Pancreas (tissue), 10 donors: ENCODE measurements at regions not wholly inside any gene's neighbourhood (a gene's known extent, or its start where the extent isn't known, plus 50 kb on each side); places are given as distances from the start of the nearest gene placed in this dataset.

Experiments
- ATAC-seq, 4 donors: fragments of 200-7000 bp; cut with Tn5 transposase; one replicate each; pipeline versions ENCODE4 v1.8.0 to v1.9.1; 2020; ENCODE audit warnings: mild to moderate bottlenecking in 4 of 4, moderate library complexity in 4 of 4
- DNase-seq, 6 donors: peaks; one replicate each; pipeline ENCODE4 v3.0.0-alpha.2; 2020
- FAIRE-seq: peaks from 2 replicates; lab custom pipeline; 2012; peaks lifted over from hg19 to GRCh38; lab: Jason Lieb, UNC
- H3K27ac ChIP-seq, 4 donors: fragments of 200-600 bp; sonication (generic); 1 replicate in 3 of 4; 2 replicates in 1 of 4; pipeline versions ENCODE4 v1.5.0 to v1.8.0; 2020
- H3K27me3 ChIP-seq, 4 donors: fragments of 200-600 bp; one replicate each; pipeline ENCODE4 v1.8.0; 2021
- H3K36me3 ChIP-seq, 3 donors: fragments of 200-600 bp; sonication (generic) in 1 of 3; one replicate each; pipeline versions ENCODE4 v1.5.0 to v1.8.0; 2020 to 2021
- H3K4me1 ChIP-seq, 3 donors: fragments of 200-600 bp; one replicate each; pipeline ENCODE4 v1.8.0; 2021
- H3K4me3 ChIP-seq, 4 donors: fragments of 200-600 bp; sonication (generic) in 2 of 4; one replicate each; pipeline versions ENCODE4 v1.5.0 to v1.8.0; 2020 to 2021
- H3K9me3 ChIP-seq, 4 donors: fragments of 200-600 bp; one replicate each; pipeline ENCODE4 v1.8.0; 2021
- WGBS, 2 donors: extraction: QIAGEN DNeasy Blood & Tissue Kit; methylation state at CpG; one replicate each; pipeline ENCODE4 v1.1.7; 2013; 5-methylcytosine and 5-hydroxymethylcytosine counted together
- intact Hi-C, 3 donors: fragments of 100-400 bp; cut with DNase I; formaldehyde crosslinking; loops; one replicate each; pipeline versions ENCODE4 v1.11.1 to v1.14.2; 2022
- TF ChIP-seq, protein P1 (sequence below), 4 donors: fragments of 200-600 bp; sonication (generic) in 3 of 4; IDR thresholded peaks; one replicate each; pipeline versions ENCODE4 v1.5.0 to v1.8.0; 2021; ENCODE audit warnings: antibody characterized with exemption in 4 of 4
- donor health status: healthy with polysubstance abuse.
- donor health status: DM: no; HTN: no; CAD: no; lungs with moderate emphysema.
- donor health status: DM: no; HTN: no; CAD: no.
- donor health status: control.
- donor health status: control.
- donor health status: Bipolar disorder and iron deficiency.
- donor health status: DM: yes; HTN: yes; CAD: no.
- donor health status: DM: no; HTN: no; CAD: no.
- donor health status: DM: no; HTN: no; CAD: no.
- donor health status: DM: yes; HTN: yes; CAD: no.

DNA sequence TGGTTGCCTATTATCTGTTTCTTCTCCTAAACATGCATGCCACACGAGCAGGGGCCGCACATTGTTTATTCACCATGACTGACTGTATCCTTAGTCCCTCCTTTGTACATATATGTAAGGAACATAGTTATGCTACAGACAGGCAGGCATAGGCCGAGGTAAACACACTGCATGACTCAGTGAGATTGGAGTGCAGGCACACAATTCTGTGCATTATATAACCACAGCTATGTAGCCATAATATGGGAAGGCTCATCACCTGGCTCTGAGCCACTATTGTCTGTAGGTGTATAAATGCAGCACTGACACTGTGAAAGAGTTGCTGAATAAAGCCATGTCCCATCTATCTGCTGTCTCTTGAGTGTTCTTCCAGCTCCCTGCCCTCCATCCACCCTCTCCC is 431.6 kb downstream of the IDS start:
- H3K36me3 ChIP-seq: no peaks in the 10 kb centered on the region
- no peak for FAIRE-seq
- H3K27me3 ChIP-seq: no peaks in the 10 kb centered on the region
- DNase-seq: no peak
- H3K4me3 ChIP-seq: no peak overlapping the region
- H3K9me3 ChIP-seq: no peaks in the 10 kb centered on the region
- TF ChIP-seq, protein P1, sequence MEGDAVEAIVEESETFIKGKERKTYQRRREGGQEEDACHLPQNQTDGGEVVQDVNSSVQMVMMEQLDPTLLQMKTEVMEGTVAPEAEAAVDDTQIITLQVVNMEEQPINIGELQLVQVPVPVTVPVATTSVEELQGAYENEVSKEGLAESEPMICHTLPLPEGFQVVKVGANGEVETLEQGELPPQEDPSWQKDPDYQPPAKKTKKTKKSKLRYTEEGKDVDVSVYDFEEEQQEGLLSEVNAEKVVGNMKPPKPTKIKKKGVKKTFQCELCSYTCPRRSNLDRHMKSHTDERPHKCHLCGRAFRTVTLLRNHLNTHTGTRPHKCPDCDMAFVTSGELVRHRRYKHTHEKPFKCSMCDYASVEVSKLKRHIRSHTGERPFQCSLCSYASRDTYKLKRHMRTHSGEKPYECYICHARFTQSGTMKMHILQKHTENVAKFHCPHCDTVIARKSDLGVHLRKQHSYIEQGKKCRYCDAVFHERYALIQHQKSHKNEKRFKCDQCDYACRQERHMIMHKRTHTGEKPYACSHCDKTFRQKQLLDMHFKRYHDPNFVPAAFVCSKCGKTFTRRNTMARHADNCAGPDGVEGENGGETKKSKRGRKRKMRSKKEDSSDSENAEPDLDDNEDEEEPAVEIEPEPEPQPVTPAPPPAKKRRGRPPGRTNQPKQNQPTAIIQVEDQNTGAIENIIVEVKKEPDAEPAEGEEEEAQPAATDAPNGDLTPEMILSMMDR (IDR thresholded peaks at IDR 0.05): no peak
- H3K4me1 ChIP-seq: no peaks in the 10 kb centered on the region
- H3K27ac ChIP-seq: no peak overlapping the region
- ATAC-seq: no peak
- WGBS, 2 donors: 44 to 58% methylated on average over 3 of the region's 3 CpGs
- intact Hi-C loops: no loop called here

DNA sequence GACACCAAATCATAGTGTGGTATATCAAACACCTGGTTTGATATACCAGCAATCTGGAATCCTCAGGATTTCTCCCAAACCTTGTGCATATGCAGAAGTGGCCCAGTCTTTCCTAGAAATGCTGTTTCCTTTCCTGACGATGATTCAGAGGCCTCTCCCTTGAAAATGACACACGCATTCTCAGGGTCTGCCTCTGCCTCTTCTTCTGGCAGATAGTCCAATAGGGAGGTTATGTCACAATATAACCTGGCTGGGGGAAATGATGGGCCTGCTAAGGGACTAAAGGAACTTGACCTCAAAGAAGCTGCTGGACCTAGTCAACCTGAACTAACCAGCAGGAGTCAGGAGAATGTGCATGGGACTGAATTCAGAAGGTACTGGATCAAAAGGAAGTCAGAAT is 435.2 kb downstream of the IDS start:
- TF ChIP-seq, protein P1 (IDR thresholded peaks at IDR 0.05): no peak
- ATAC-seq (no peak), DNase-seq (no peak), FAIRE-seq (no peak)
- H3K27ac ChIP-seq: no peak overlapping the region
- WGBS, 2 donors: 64 to 66% methylated on average over 2 of the region's 2 CpGs
- intact Hi-C loops: no loop called here
- H3K4me1 ChIP-seq: no peaks in the 10 kb centered on the region
- H3K4me3 ChIP-seq: no peak overlapping the region
- H3K27me3 ChIP-seq: peaks cover 0 to 5% (median 0%) of the 10 kb centered on the region in 4 donors
- no peaks in the 10 kb centered on the region for H3K36me3 ChIP-seq
- no peaks in the 10 kb centered on the region for H3K9me3 ChIP-seq

DNA sequence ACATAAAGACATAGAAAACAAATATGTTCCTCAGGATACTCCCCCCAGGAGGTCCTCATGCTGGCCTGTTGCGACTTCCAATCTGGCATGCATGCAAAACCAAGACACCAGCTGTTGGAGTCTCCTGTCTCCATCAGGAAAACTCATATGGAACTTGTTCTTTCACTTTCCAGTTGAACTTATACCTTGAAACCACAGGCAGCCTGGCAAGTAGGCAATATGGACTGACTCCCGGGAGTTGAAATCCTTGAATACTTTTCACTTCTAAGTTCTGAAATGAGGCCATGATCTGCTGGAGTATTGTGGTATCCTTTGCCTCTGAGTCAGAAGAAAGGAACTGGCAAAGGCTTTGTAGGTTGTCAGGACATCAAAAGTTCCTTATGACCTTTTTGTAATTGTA is 444.2 kb downstream of the IDS start:
- ATAC-seq (no peak), DNase-seq (no peak), FAIRE-seq (no peak)
- no peaks in the 10 kb centered on the region for H3K36me3 ChIP-seq
- H3K4me3 ChIP-seq: no peak overlapping the region
- no peak overlapping the region for H3K27ac ChIP-seq
- H3K27me3 ChIP-seq: peaks cover 0 to 12% (median 2%) of the 10 kb centered on the region in 4 donors
- no peaks in the 10 kb centered on the region for H3K4me1 ChIP-seq
- 53 to 70% methylated on average over 2 of the region's 2 CpGs for WGBS, 2 donors
- no peaks in the 10 kb centered on the region for H3K9me3 ChIP-seq
- TF ChIP-seq, protein P1 (IDR thresholded peaks at IDR 0.05): no peak
- intact Hi-C loops: no loop called here
